22Rv1 (cell line): ENCODE measurements at regions not wholly inside any gene's neighbourhood (a gene's known extent, or its start where the extent isn't known, plus 50 kb on each side); places are given as distances from the start of the nearest gene placed in this dataset.

Experiments
- H3K27ac ChIP-seq: fragments of 450-650 bp; 2 replicates; pipeline ENCODE4 v1.5.1; 2017
- CTCF ChIP-seq: fragments of 450-650 bp; IDR thresholded peaks from 2 replicates; pipeline ENCODE4 v1.5.1; 2017; ENCODE audit warnings: mild to moderate bottlenecking
- ZFX ChIP-seq: fragments of 450-650 bp; IDR thresholded peaks from 2 replicates; pipeline ENCODE4 v1.6.1; 2017; ENCODE audit warnings: antibody characterized with exemption, borderline replicate concordance

GRCh38 chr2:183614799-183615435 lies 490.7 kb downstream of the NUP35 start:
- H3K27ac ChIP-seq = no peak overlapping the region
- no peak for TF ChIP-seq CTCF
- no peak for TF ChIP-seq ZFX

GRCh38 chr2:183623227-183623626 lies 499.0 kb downstream of the NUP35 start:
- H3K27ac ChIP-seq = no peak overlapping the region
- no peak for TF ChIP-seq CTCF

GRCh38 chr2:183630964-183631363 lies 506.7 kb downstream of the NUP35 start:
- H3K27ac ChIP-seq = no peak overlapping the region
- TF ChIP-seq CTCF (no peak), ZFX (no peak)

GRCh38 chr2:183656121-183656520 lies 531.9 kb downstream of the NUP35 start:
- H3K27ac ChIP-seq = no peak overlapping the region
- TF ChIP-seq ZFX (no peak), CTCF (no peak)

GRCh38 chr2:183665425-183665824 lies 541.2 kb downstream of the NUP35 start:
- TF ChIP-seq CTCF (no peak), ZFX (no peak)
- H3K27ac ChIP-seq = no peak overlapping the region

GRCh38 chr2:183666031-183666430 lies 541.8 kb downstream of the NUP35 start:
- TF ChIP-seq CTCF = no peak
- TF ChIP-seq ZFX = no peak
- no peak overlapping the region for H3K27ac ChIP-seq

- H3K27ac ChIP-seq = no peak overlapping the region
- no peak for TF ChIP-seq CTCF
- no peak for TF ChIP-seq ZFX
These were observed 547.0 kb downstream of the NUP35 start for GRCh38 chr2:183671233-183671632.
